GM13976 (cell line): ENCODE measurements at regions not wholly inside any gene's neighbourhood (a gene's known extent, or its start where the extent isn't known, plus 50 kb on each side); places are given as distances from the start of the nearest gene placed in this dataset.

Experiments used
- DNase-seq: peaks from one replicate; pipeline ENCODE4 v3.0.0; 2012; ENCODE audit warnings: low spot score
- in situ Hi-C: fragments of 300-500 bp; cut with MboI; formaldehyde crosslinking; loops from one replicate; pipeline ENCODE4 v1.12.0; 2022; ENCODE audit warnings: low sequenced_read_pairs, mixed read lengths, inconsistent platforms; ENCODE audit not compliant: unreplicated experiment
- TF ChIP-seq, protein P1 (sequence below): IDR thresholded peaks from 2 replicates; pipeline ENCODE4 v1.5.1; 2012; ENCODE audit warnings: borderline replicate concordance, mild to moderate bottlenecking; ENCODE audit not compliant: insufficient read depth; ENCODE audit errors: extremely low read depth, missing control alignments, control extremely low read depth

DNA sequence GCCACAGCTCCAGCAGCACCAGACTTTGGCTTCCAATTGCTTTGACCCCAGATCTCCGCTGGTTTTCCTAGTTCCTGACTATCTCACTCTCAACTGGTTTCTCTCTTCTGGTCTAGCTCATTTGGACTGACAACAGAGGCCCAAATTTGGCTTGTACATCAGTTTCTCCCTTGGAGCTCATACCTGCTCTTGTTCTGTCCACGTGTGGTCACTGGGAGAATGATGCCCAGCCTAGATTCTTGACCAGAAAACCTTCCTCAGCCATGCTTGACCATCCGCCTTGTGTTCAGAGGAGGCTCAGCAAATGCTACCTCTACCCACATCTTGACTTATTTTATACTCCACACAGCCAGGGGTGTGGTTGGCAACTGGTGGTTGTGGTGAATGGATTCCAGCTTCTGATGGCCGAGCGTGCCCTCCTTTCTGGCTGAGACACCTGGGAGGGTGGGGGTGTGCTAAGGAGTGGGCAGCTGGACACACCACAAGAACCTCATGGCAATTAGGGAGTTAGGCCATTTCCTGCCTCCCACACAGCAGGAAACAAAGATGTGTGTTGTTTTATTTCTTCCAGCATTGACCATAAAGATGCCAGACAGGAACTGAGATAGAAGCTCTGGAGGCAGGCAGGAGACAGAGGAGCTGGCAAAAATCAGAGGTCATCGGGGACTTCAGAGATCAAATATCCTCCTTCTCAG, 93.8 kb upstream of the FAM20A start:
- in situ Hi-C loops: no loop called here
- TF ChIP-seq, protein P1, sequence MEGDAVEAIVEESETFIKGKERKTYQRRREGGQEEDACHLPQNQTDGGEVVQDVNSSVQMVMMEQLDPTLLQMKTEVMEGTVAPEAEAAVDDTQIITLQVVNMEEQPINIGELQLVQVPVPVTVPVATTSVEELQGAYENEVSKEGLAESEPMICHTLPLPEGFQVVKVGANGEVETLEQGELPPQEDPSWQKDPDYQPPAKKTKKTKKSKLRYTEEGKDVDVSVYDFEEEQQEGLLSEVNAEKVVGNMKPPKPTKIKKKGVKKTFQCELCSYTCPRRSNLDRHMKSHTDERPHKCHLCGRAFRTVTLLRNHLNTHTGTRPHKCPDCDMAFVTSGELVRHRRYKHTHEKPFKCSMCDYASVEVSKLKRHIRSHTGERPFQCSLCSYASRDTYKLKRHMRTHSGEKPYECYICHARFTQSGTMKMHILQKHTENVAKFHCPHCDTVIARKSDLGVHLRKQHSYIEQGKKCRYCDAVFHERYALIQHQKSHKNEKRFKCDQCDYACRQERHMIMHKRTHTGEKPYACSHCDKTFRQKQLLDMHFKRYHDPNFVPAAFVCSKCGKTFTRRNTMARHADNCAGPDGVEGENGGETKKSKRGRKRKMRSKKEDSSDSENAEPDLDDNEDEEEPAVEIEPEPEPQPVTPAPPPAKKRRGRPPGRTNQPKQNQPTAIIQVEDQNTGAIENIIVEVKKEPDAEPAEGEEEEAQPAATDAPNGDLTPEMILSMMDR: no peak
- no peak for DNase-seq

DNA sequence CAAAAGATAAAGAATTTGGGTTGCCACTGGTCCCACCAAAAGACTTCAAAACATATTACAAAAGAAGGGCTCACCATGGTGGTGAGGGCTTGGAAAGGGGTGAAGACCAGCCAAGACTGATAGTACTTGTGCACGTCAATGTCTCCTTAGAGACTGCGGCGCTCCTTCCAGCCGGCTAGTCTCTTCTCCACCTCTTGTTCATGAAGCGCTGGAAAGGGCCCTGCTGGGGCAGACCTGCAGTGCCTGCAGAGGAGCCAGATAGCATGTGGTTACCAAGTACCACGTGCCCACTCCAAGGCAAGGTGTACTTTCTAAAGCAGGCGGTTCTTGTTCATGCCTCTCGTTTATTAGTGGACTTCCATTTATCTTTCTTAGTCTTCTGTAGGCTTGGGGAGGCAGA, 92.7 kb upstream of the FAM20A start:
- TF ChIP-seq, protein P1: no peak
- in situ Hi-C loops: no loop called here
- no peak for DNase-seq

DNA sequence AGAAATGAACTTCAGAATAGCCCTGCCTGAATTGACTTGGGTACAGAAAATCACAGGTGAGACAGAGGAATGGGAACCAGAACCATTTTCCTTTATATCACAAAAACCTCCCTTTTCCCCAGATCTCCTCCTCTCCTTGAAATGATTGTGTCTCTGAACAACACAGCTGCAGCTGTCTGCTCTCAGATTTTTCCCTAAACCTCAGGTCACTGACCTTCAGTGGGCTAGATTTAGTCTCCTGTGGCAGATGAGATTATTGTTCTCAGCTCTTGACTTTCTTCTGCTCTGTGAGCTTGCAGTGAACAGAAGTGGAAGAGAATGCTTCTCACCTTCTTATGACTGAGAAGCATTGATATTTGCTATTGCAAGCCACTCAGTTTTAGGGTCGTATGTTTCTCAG, 92.3 kb upstream of the FAM20A start:
- in situ Hi-C loops: no loop called here
- TF ChIP-seq, protein P1: no peak
- no peak for DNase-seq

DNA sequence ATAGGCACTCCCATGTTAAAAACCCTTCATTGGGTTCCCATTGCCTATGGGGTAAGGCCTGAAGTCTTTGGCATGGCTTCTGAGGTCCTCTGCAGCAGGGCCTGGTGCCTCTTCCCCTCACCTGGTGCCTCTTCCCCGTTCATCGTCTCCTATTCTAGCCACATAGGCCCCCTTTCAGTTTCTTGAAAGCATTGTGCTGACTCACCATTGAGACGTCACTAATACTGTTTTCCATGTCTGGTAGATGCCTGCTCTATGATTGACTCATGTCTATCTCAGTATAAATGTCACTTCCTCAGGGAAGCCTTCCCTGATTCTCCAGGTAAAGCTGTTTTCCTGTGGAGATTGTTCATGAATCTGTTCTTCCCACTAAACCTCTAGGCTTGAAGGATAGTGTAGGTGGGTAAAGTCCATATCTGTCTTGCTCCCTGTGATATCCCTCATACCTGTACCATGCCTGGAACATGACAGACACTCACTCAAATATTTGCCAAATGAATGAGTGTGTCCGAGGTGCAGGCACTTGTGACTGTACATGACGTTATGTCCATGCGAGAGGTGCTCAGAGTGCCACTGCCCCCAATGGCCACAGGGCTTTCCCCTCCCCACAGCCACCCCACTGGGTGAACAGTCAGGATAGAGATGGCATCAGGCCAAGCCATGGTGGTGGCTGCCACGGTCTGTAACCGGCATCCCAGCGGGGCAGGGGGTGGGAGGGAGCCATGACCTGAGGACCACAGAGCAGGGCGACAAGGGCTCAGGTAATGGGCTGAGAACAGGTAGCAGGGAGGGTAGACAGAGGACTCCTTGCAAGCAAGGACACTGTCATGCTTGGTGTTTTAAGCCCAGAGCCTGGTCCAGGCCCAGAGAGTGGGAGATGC, 85.2 kb upstream of the FAM20A start:
- in situ Hi-C loops: no loop called here
- no peak for DNase-seq
- TF ChIP-seq, protein P1: no peak

DNA sequence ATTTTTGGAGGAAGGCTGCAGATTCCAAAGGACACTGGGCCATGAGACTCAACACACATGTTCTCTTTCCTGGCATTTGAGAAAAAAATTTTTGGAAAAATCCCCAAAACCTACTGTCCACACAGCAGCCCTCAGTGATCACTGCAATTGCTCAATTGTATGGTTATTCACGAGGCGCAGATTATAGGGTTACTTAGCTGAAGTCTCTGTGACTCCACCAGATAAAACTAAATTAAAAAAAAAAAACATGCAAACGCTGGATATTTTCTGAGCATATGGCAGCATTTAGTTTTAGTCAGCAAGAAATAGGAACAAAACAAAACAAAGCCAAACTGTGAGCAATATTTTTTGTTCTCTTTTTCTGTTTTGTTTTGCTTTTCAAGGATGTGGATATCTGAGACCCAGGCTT, 83.8 kb upstream of the FAM20A start:
- in situ Hi-C loops: no loop called here
- TF ChIP-seq, protein P1: no peak
- no peak for DNase-seq

DNA sequence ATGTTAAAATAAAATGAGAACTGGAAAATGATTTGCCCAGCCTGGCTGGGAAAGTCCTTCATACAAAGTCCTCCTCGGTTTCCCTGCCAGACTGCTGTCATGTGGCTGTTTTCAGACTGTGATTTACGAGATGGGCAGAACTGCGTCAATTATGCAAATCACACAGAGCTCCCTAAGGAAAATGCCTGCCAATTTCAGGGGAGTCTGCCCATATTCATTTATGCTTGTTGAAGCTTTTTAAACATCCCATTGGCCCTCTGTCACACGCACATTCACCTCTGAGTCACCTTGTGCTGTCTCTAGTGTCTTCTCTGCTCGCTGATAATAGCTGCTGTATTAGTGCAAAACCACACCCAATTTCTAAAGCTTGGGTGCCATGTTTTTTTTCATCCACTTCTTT, 81.7 kb upstream of the FAM20A start:
- DNase-seq: no peak
- in situ Hi-C loops: no loop called here
- TF ChIP-seq, protein P1: no peak

DNA sequence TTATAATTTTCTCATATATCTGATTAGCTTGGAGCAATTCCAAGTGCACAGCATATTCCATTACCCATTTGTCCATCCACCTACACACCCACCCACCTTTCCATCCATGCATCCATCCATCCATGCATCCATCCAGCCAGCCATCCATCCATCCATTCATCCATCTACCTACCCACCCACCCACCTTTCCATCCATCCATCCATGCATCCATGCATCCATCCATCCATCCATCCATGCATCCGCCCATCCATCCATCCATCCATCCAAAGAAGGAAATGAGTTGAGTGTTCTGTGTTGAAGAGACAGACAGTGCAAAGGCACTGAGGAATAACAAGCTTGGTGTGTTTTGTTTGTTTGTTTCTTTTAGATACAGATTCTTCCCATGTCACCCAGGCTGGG, 78.7 kb upstream of the FAM20A start:
- TF ChIP-seq, protein P1: no peak
- no peak for DNase-seq
- in situ Hi-C loops: no loop called here
